ENCODE measurements at regions not wholly inside any gene's neighbourhood (a gene's known extent, or its start where the extent isn't known, plus 50 kb on each side); places are given as distances from the start of the nearest gene placed in this dataset.

DNA sequence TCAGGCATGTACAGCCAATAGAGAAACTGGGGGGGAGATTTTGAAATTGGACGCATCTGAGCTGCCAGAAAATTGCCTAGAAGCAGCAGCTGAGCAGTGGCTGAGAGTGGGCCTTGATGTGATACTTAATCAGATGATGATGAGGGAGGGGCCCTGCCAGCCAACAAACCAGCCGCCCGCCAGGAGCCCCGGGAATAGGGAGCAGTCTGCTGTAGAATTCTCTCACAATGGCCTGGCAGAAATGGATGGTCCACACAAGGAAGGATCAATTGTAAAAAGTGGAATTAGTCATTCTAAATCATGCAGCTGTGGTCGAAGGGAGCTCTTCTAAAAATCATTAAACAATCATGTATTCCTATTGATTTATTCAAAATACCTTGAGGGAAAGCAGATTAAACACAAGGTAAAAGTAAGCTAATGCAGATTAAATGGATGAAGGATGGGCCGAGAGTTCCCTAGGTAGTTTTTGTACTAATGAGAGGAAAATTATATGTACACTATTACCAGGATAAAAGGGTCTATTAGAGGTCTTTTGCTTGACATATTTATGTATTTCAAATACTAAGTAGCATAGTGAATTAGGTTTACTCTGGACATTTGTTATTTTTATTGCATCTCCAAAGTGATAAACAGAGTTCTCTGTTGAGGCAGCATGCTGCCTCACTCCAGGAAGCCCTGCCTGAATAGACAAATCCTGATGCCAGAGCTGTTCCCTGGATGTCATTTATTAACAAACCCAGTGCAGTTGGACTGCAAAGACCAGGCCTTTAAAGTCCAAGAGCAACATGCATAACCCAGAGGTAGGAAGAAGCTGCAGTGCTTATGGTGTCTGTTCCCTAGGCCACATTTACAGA lies 91.3 kb downstream of the NKX6-1 start:
- ATAC-seq (ENCODE audit: insufficient read depth, low FRiP score) (no peak), DNase-seq (no peak)
- TF ChIP-seq, protein P1, sequence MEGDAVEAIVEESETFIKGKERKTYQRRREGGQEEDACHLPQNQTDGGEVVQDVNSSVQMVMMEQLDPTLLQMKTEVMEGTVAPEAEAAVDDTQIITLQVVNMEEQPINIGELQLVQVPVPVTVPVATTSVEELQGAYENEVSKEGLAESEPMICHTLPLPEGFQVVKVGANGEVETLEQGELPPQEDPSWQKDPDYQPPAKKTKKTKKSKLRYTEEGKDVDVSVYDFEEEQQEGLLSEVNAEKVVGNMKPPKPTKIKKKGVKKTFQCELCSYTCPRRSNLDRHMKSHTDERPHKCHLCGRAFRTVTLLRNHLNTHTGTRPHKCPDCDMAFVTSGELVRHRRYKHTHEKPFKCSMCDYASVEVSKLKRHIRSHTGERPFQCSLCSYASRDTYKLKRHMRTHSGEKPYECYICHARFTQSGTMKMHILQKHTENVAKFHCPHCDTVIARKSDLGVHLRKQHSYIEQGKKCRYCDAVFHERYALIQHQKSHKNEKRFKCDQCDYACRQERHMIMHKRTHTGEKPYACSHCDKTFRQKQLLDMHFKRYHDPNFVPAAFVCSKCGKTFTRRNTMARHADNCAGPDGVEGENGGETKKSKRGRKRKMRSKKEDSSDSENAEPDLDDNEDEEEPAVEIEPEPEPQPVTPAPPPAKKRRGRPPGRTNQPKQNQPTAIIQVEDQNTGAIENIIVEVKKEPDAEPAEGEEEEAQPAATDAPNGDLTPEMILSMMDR (IDR thresholded peaks at IDR 0.05; ENCODE audit: control extremely low read depth, extremely low read depth), result no peak
- Histone ChIP-seq H3K9ac (ENCODE audit: insufficient read depth in 1 of 2, low read length in 2 of 2) (no peak overlapping the region), H3K4me1 (ENCODE audit: control insufficient read depth in 5 of 5, insufficient read depth in 5 of 5, low read length in 5 of 5) (no peaks in the 10 kb centered on the region), H3K36me3 (ENCODE audit: control insufficient read depth in 4 of 4, insufficient read depth in 4 of 4, low read length in 4 of 4) (no peaks in the 10 kb centered on the region), H3K27ac (ENCODE audit: low read depth in 1 of 2, low read length in 1 of 2) (no peak overlapping the region), H3K27me3 (ENCODE audit: control insufficient read depth in 3 of 3, insufficient read depth in 3 of 3, low read length in 2 of 3) (no peaks in the 10 kb centered on the region), H3K9me3 (ENCODE audit: control insufficient read depth in 4 of 4, insufficient read depth in 3 of 4, low read length in 3 of 4) (no peaks in the 10 kb centered on the region), H3K4me3 (no peak overlapping the region)
- 84 to 89% methylated on average over 6 of the region's 6 CpGs for WGBS, 2 donors

DNA sequence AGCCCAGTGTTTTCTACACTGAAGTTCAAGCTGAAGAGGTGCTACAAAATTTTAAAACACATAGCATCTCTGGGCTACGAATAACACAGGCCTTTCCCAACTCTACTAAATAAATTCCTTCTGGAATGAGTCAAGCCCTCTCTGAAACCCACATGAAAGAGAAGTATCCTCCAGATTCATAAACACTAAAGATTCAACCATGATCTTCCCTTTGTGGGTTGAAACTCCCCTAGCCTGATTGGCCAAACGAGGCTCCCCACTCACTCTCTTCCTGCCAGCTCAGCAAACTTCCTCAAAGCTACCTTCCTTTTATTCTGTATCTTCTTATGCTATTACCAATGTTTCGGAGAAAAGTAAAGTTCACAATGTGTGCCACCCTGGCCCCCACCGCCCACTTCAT lies 95.4 kb downstream of the NKX6-1 start:
- TF ChIP-seq, protein P1 (IDR thresholded peaks at IDR 0.05; ENCODE audit: control extremely low read depth, extremely low read depth), result no peak
- Histone ChIP-seq H3K27ac (ENCODE audit: low read depth in 1 of 2, low read length in 1 of 2) (no peak overlapping the region), H3K9me3 (ENCODE audit: control insufficient read depth in 4 of 4, insufficient read depth in 3 of 4, low read length in 3 of 4) (no peaks in the 10 kb centered on the region), H3K4me1 (ENCODE audit: control insufficient read depth in 5 of 5, insufficient read depth in 5 of 5, low read length in 5 of 5) (no peaks in the 10 kb centered on the region), H3K36me3 (ENCODE audit: control insufficient read depth in 4 of 4, insufficient read depth in 4 of 4, low read length in 4 of 4) (no peaks in the 10 kb centered on the region), H3K9ac (ENCODE audit: insufficient read depth in 1 of 2, low read length in 2 of 2) (no peak overlapping the region), H3K27me3 (ENCODE audit: control insufficient read depth in 3 of 3, insufficient read depth in 3 of 3, low read length in 2 of 3) (no peaks in the 10 kb centered on the region), H3K4me3 (no peak overlapping the region)
- no peak for ATAC-seq (ENCODE audit: insufficient read depth, low FRiP score)
- WGBS, 2 donors, result 62 to 67% methylated on average over 4 of the region's 4 CpGs
- no peak for DNase-seq

DNA sequence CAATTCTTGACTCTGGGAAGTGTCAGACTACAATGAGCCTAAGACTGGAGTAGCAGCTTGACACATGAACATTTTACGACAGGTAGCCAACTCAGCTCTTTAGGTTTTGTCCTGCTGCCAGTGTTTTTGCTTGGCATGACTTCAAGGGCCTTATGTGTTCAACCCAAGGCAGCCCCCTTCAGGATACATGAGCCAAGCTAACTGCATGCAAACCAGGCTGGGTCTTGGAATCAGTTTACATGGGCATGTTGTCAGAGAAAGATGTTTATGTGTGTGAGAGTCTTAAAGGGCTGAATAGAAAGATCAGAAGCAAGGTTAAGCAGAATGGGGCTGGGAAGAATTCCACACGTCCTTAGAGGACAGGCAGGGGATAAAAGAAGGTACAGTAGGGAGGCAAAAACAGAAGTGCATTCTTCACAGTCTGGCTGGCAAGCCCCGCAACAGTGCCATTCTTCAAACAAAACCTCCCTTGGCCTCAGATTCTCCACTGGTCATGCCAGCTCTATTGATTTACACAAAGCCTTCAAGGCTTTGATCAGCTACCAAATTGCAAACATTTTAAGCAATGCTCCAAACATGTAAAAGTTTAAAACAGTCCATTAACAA lies 97.3 kb downstream of the NKX6-1 start:
- ATAC-seq (ENCODE audit: insufficient read depth, low FRiP score) (no peak), DNase-seq (peak; percentile 3 to 70 (median 27))

More for the DNA sequence above, 97.3 kb downstream of the NKX6-1 start:
- Histone ChIP-seq H3K27me3 (ENCODE audit: control insufficient read depth in 3 of 3, insufficient read depth in 3 of 3, low read length in 2 of 3) (no peaks in the 10 kb centered on the region), H3K27ac (ENCODE audit: low read depth in 1 of 2, low read length in 1 of 2) (no peak overlapping the region), H3K4me1 (ENCODE audit: control insufficient read depth in 5 of 5, insufficient read depth in 5 of 5, low read length in 5 of 5) (no peaks in the 10 kb centered on the region), H3K9me3 (ENCODE audit: control insufficient read depth in 4 of 4, insufficient read depth in 3 of 4, low read length in 3 of 4) (no peaks in the 10 kb centered on the region), H3K9ac (ENCODE audit: insufficient read depth in 1 of 2, low read length in 2 of 2) (no peak overlapping the region), H3K4me3 (no peak overlapping the region), H3K36me3 (ENCODE audit: control insufficient read depth in 4 of 4, insufficient read depth in 4 of 4, low read length in 4 of 4) (no peaks in the 10 kb centered on the region)
- TF ChIP-seq, protein P1 (IDR thresholded peaks at IDR 0.05; ENCODE audit: control extremely low read depth, extremely low read depth), result no peak
- 51 to 58% methylated on average over 3 of the region's 3 CpGs for WGBS, 2 donors

Data from lung (tissue), 11 donors.